A673 (cell line): ENCODE measurements at regions not wholly inside any gene's neighbourhood (a gene's known extent, or its start where the extent isn't known, plus 50 kb on each side); places are given as distances from the start of the nearest gene placed in this dataset.
"Not testable (repeated sequence)": the region's sequence is repeated elsewhere in the genome, so short reads cannot be mapped to it uniquely, and the experiment has no call there.

Experiments
- CTCF ChIP-seq: fragments of 300-800, 200-600 bp; sonication (generic); conservative IDR thresholded peaks from 2 replicates; pipeline ENCODE4 v1.5.1; 2017; ENCODE audit warnings: low read depth, mild to moderate bottlenecking, antibody characterized with exemption, low read length, moderate library complexity, mixed read lengths
- EZH2 ChIP-seq: fragments of 200-600 bp; sonication (generic); IDR thresholded peaks from 2 replicates; pipeline ENCODE4 v1.6.1; 2017; ENCODE audit warnings: borderline replicate concordance, low read depth, mild to moderate bottlenecking, mixed read lengths, antibody characterized with exemption, low read length; ENCODE audit not compliant: poor library complexity, severe bottlenecking

GRCh38 chr10:47605791-47606773 lies 82.6 kb upstream of the AGAP9 start:
- TF ChIP-seq CTCF, EZH2: not testable (repeated sequence)
